ENCODE measurements at regions not wholly inside any gene's neighbourhood (a gene's known extent, or its start where the extent isn't known, plus 50 kb on each side); places are given as distances from the start of the nearest gene placed in this dataset.

DNA sequence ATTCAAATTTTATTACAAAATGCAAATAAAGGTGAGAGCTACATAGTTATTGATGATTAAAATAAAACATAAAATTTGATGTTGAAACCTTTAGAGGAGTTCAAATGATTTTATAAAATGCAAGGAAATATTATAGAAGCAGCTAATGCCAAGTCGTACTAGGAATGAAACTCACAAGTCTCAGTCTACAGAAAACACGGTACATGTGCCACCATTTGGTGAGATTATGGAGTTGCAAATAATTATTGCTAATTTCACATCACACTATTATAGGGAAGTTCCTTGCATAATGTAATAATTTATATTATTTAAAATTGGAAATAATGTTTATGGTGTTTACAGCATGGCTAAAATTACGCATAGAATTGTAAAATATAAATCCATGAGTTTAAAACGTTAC lies 1601.7 kb upstream of the TENM3 start:
- no peak for DNase-seq

DNA sequence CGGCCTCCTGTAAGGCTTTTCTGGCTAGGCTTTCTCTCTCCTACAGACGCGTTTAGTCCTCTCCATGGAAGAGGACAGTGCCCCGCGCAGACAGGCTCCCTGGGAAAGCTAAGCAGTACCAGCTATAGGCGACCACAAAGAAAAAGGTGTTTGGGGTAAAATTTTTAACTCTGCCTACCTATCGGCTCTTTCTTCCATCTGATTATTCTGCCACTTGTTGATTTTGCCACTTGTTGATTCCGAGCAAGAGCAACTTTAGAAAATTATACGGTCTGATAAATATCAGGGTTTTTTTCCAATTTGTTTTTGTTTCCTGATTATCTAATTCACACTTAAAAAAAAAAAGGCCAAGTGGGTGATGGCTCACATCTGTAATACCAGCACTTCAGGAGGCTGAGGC lies 1600.5 kb upstream of the TENM3 start:
- DNase-seq, result no peak

GRCh38 chr4:180650273-180650672 lies 1592.9 kb upstream of the TENM3 start:
- no peak for DNase-seq

DNA sequence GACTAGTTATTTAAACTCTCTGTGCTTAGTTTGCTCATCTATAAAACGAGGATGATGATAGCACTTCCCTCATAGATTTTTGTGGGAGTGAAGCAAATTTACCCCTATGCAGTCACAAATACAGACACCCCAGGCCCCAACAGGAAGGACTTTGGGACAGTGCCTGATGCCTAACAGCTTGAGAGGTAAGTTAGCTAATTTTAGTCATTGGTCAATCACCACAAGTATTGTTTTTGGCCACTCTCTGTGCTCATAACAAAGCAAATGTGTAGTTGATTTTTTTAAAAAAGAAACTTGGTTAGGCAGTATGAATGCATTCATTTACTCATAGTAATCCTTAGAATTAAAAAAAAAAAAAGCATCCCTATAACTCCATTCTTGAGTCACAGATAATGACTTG lies 1590.7 kb upstream of the TENM3 start:
- DNase-seq, result no peak

DNA sequence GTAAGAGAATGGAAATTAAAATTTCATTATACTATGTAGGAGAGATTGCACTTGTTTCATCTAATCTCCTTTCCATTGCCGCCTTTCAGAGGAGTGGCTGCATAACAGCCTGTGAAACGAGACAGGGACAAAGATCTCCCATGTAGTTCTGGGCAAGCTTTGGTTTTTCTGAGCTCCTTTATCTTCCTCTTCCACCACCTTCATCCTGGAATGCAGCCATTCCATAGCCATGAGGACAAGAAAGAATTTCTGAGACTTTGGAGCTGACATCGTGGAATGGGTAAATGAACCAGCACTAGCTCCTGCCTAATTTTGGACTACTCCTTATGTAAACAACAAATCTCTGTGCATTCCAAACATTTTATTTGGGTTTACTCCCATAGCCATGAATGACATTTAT lies 1587.3 kb upstream of the TENM3 start:
- no peak for DNase-seq

GRCh38 chr4:180657881-180658280 lies 1585.3 kb upstream of the TENM3 start:
- DNase-seq, result no peak

- no peak for DNase-seq
Observed at GRCh38 chr4:180664766-180665368, 1578.3 kb upstream of the TENM3 start.

GRCh38 chr4:180665481-180665880 lies 1577.7 kb upstream of the TENM3 start:
- DNase-seq, result no peak

DNA sequence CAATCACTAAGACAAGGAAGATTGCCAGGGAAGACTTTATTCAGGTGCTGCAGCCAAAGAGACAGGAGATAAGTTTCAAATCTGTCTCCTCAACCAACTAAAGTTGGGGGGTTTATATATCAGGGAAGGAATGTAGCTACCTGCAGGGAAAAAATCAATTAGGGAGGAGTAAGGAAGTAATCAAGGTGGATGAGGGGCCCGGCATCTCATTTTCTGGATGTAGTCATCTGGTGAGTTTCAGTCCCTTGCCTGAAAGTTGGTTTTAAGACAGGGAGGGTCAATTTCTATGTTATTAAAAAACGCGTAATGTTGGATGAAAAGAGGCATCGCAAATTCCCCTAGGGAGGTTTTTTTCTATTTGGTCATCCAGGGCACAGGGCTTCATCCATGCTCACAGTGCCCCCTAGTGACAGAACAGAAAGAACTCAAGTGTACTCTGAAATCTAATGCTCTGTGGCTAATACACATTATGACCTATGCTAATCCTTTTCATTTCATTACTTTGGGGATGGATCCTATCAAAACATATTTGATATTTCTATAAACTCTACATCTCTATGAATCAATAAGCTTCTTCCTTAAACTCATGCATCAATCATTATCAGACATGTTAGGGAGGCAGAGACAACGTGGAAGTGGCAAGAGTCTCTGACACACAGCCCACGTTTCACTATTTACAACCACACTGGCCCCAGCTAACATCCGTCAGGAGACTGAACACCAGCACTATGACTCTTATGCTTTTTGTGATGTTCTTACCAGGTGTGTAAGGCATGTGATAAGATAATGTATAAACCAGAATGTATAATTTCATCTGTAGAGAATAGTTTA lies 1577.0 kb upstream of the TENM3 start:
- DNase-seq, result no peak

DNA sequence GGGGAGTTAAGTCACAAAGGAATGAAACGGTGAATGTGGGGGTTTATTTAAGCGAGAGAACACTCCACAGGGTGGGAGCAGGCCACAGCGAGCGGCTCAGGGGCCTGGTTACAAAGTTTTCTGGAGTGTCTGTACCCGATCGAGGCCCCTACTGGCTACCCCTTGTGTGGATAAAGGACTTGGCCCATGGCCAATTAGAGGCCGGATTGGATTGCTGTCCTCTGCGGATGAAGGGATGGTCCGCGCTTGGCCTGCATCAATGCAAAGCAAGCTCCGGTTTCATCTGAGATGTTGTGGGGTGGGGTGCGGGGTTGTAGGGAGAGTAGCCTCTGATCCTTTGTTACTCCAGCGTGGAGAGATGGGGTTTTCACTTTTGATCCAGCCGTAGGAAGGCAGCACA lies 1574.5 kb upstream of the TENM3 start:
- no peak for DNase-seq

GRCh38 chr4:180669680-180670079 lies 1573.5 kb upstream of the TENM3 start:
- no peak for DNase-seq

DNA sequence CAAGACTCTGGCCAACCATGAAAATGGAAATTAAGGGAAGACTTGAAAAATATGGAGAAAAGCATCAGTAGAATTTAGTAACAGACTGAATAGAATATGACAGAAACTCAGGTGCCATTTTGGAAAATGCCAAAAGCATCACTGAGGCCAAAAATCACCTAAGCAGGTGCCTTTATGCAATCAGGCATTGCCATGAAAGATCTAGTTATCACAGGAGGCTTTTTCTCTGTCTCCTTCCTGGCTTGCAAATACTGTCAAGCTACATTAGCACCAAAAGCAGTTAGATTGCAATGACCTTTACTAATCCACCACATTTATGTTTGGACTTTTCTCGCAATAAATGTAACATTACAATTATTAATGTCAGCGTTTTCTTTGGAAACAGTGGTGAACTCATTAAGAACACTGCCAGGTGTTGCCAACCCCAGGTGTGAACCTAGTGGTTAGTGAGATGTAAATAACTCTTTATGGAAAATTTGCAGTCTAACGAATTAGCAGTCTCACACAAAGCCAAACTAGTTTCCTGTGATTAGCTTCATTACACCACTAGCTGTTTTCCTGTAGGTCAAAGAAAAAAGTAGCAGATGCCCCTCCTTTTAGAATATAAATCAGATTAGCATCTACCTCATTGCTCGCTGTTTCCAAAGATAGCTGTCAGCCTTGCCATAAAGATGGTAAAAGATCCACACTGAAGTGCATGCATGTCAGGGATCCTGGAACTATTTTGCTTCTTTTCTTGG lies 1568.4 kb upstream of the TENM3 start:
- no peak for DNase-seq

DNA sequence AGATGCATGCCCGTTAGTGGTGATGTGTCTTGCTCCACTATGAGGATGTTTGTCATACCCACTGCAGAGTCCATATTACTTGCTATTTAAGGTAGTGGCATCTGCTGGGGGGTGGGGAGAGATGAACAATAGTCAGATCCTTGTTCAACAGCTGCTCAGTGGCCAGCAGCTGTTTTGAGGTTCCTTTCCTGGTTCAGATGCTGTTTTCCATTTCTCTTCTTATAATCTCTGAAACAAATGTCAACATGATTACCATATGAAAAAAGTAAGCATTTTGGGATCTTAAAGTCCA lies 1567.9 kb upstream of the TENM3 start:
- no peak for DNase-seq

- no peak for DNase-seq
Observed at GRCh38 chr4:180680305-180680704, 1562.9 kb upstream of the TENM3 start.

- DNase-seq, result no peak
Observed at GRCh38 chr4:180682776-180683175, 1560.4 kb upstream of the TENM3 start.

DNA sequence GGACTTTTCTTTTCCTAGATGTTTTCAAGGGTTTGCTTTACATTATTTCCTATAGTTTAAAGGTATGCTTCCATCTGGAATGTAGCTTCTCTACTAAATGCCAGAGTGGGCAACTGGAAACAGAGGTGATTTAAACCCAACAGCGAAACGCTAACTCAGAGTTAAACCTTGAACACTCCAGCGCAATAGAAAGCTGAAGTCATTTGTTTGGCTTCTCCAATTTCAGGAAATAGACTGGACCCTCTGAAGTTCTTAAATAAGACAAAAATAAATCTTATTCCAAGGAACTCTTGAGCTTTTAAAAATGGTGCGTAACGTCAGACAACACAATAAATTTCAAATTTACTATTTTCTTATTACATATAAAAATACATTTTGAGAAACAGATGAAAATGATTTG lies 1560.0 kb upstream of the TENM3 start:
- DNase-seq, result no peak

DNA sequence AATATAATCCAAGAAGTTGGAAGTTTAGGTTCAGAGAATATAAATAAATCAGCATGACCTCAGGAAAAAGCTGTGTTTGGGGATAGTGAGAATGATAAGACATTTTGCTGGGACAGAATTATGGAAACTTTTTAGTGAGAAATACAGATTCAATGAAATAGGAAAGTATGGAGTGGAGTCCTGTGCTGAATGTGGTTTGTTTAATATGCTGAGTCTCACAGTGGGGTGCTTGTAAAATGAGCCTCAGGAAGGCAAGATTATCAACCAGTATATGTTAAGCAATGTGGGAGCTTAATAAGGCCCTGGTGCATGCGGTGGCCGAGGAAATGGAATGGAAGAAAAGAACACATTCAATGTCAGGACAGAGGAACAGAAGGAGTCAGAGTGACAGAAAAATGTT lies 1554.7 kb upstream of the TENM3 start:
- DNase-seq, result no peak

DNA sequence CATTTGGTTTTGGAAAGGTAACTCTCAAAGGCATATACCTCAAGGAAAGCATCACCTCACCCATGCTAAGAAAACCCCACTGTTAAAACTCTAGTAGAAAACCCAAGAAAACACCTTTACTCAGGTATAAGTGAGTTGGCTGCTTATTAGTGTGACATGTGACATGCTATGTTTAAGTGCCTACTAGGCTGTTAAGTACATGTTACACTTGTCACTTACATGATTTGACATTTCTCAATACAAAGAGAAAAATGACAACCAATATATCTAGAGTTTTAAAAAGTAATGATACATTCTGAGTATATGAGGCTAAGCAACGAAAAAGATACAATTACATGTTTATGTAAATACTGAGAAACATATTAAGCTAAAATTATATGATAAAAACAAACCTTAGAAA lies 1548.3 kb upstream of the TENM3 start:
- DNase-seq, result no peak

DNA sequence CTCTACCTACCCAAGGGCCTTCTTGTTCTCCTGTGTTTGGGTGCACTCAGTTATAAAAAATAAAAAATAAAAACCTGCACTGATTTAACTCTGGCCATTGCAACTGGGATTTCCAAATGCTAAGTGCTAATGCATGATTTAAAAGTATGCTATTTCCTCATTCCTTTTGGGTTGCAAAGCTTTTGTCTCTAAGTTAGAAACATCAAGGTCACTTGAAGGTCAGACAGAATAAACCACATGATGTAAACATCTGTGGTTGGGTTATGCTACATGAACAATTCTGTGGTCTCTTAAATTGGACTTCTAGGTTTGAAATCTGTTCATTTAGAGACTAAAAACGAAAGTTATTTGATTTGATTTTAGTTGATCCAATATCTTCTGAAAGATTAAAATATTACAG lies 1547.4 kb upstream of the TENM3 start:
- no peak for DNase-seq

DNA sequence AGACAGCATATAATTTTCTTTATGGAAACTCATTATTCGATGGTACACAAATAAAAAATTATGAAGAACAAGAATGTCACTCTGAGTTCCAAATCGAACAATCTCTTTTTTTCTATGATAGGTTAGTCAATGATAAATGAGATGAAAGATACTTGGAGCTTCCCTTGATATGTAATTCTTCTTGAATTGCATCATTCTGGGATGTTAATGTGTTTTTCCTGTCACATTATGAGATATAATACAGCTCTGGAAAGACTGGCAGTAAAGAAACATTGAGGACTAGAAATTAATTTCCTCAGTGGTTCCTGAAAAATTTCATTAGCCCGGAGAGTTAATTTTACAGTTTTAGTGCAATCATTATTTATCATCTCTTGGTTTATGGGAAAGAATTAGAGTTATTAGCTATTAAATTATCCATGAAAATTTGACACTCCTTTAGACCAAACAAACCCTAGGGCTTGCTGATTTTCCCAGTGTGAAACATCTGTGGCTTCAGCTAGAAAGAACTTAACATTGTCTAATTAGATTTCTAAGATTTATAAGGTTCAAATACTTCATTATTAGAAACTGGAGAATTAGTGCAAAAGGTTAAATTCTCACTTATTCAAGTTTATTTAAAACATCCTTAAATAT lies 1546.6 kb upstream of the TENM3 start:
- no peak for DNase-seq

- no peak for DNase-seq
Observed at GRCh38 chr4:180698550-180699195, 1544.5 kb upstream of the TENM3 start.

DNA sequence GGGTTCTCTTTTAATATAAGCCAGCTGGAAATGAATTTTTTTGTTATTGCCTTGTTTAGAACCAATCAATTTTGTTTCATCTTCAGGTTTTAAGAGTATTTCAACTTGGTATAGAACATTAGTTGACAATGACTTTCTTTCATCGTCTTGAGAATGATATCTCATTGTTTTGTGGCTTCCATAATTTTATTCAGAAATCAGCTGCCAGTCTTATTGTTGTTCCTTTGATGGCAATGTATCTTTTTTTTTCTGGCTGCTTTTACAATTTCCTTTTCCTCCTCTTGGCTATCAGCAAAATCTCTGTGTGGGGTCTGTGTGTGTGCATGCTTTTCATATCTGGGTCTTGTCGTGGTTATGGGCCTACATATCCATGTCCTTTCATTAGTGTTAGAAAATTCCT lies 1536.4 kb upstream of the TENM3 start:
- DNase-seq, result no peak

DNA sequence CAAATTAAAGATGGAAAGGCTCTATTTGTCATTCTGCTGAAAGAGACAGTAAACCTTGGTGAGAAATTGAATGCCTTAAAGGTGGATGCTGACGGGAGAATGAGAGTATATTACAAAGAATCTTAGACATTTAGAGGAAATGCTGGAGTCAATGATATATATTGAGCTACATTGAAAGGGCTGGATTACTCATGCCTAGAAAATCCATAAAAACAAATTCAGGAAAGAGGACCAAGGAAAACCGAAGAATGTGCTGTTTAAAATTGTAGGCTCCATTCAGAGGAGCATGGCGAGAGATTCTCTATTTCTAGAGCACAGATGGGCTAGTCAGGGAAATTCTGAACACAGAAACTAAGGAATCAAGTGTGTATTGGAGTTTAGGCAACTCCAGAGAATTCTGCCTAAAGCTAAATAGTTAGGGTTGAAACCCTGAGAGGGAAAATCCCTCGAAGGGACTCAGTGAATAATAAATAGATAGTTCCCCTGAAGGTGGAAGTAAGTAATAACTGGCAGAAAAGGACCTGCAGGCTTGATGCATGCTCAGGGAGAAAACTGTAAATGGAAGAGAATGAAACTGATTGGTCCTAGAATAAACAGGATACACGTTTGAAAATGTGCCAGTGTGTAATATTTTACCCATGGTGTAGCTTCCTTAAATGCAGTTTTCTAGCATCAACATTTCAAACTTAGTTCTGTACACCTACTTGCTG lies 1532.4 kb upstream of the TENM3 start:
- no peak for DNase-seq

Measured in activated effector memory CD4-positive, alpha-beta T cell treated with Interleukin-2 at 50 U/mL for 16 hours (primary cell).